SK-N-SH treated with all-trans-retinoic acid at 6 μM for 48 hours (cell line): ENCODE measurements at regions not wholly inside any gene's neighbourhood (a gene's known extent, or its start where the extent isn't known, plus 50 kb on each side); places are given as distances from the start of the nearest gene placed in this dataset.

Experiments used
- ARNTL ChIP-seq: fragments of 450-650 bp; formaldehyde crosslinking; IDR thresholded peaks from 2 replicates; pipeline ENCODE4 v1.5.0; 2020; ENCODE audit warnings: low read depth, mild to moderate bottlenecking, moderate library complexity, borderline replicate concordance
- ISL1 ChIP-seq: fragments of 250-450 bp; sonication (Bioruptor Pico); IDR thresholded peaks from 2 replicates; pipeline ENCODE4 v2.1.2; 2022; ENCODE audit warnings: mild to moderate bottlenecking, moderate library complexity
- PATZ1 ChIP-seq: fragments of 250-450 bp; sonication (Bioruptor Pico); IDR thresholded peaks from 2 replicates; pipeline ENCODE4 v1.8.0; 2020; ENCODE audit warnings: mild to moderate bottlenecking, moderate library complexity, borderline replicate concordance
- POU6F1 ChIP-seq: fragments of 250-450 bp; sonication (Bioruptor Pico); IDR thresholded peaks from 2 replicates; pipeline ENCODE4 v1.8.0; 2021; ENCODE audit warnings: low read depth, mild to moderate bottlenecking, moderate library complexity, borderline replicate concordance
- PPARA ChIP-seq: fragments of 250-450 bp; sonication (Bioruptor Pico); IDR thresholded peaks from 2 replicates; pipeline ENCODE4 v1.5.0; 2020; ENCODE audit warnings: mild to moderate bottlenecking, borderline replicate concordance
- SNAI2 ChIP-seq: fragments of 250-450 bp; sonication (Bioruptor Pico); IDR thresholded peaks from 2 replicates; pipeline ENCODE4 v1.5.0; 2020; ENCODE audit warnings: mild to moderate bottlenecking, moderate library complexity
- TOX ChIP-seq: fragments of 250-450 bp; sonication (Bioruptor Pico); IDR thresholded peaks from 2 replicates; pipeline ENCODE4 v1.8.0; 2021; ENCODE audit warnings: mild to moderate bottlenecking, moderate library complexity, borderline replicate concordance
- ZFP30 ChIP-seq: fragments of 450-650 bp; formaldehyde crosslinking; IDR thresholded peaks from 2 replicates; pipeline ENCODE4 v1.5.0; 2022; ENCODE audit warnings: mild to moderate bottlenecking, moderate library complexity
- ZNF70 ChIP-seq: fragments of 450-650 bp; formaldehyde crosslinking; IDR thresholded peaks from 2 replicates; pipeline ENCODE4 v1.5.0; 2020; ENCODE audit warnings: mild to moderate bottlenecking, moderate library complexity

- TF ChIP-seq PATZ1 (CRISPR knock-in tag) (no peak), POU6F1 (no peak), ZNF70 (no peak), ARNTL (CRISPR knock-in tag) (no peak), ZFP30 (no peak), TOX (no peak), ISL1 (no peak), SNAI2 (CRISPR knock-in tag) (no peak), PPARA (CRISPR knock-in tag) (no peak)
Measured at GRCh38 chr2:223475901-223476300, 126.3 kb downstream of the SCG2 start.
